WTC11 (cell line): ENCODE measurements at regions not wholly inside any gene's neighbourhood (a gene's known extent, or its start where the extent isn't known, plus 50 kb on each side); places are given as distances from the start of the nearest gene placed in this dataset.

Source experiments
- JUN ChIP-seq: sonication (generic); formaldehyde crosslinking; IDR thresholded peaks from 2 replicates; pipeline ENCODE4 v1.8.0; 2023; ENCODE audit warnings: mild to moderate bottlenecking, missing genetic modification reagents
- MYBL2 ChIP-seq: sonication (generic); formaldehyde crosslinking; IDR thresholded peaks from 2 replicates; pipeline ENCODE4 v1.8.1; 2023; ENCODE audit warnings: mild to moderate bottlenecking, moderate library complexity, missing genetic modification reagents
- NR1H2 ChIP-seq: sonication (generic); formaldehyde crosslinking; IDR thresholded peaks from 2 replicates; pipeline ENCODE4 v1.9.0; 2021; ENCODE audit warnings: mild to moderate bottlenecking, moderate library complexity, missing genetic modification reagents
- TF ChIP-seq, protein P1 (sequence below): fragments of 200-600 bp; IDR thresholded peaks from 2 replicates; pipeline ENCODE4 v1.8.0; 2022; ENCODE audit warnings: antibody characterized with exemption
- TF ChIP-seq, protein P2 (sequence below): sonication (generic); formaldehyde crosslinking; IDR thresholded peaks from 2 replicates; pipeline ENCODE4 v1.8.0; 2022; ENCODE audit warnings: mild to moderate bottlenecking, missing genetic modification reagents
- TF ChIP-seq, protein P3 (sequence below): sonication (generic); formaldehyde crosslinking; IDR thresholded peaks from 2 replicates; pipeline ENCODE4 v1.8.1; 2023; ENCODE audit warnings: mild to moderate bottlenecking, missing genetic modification reagents, borderline replicate concordance

DNA sequence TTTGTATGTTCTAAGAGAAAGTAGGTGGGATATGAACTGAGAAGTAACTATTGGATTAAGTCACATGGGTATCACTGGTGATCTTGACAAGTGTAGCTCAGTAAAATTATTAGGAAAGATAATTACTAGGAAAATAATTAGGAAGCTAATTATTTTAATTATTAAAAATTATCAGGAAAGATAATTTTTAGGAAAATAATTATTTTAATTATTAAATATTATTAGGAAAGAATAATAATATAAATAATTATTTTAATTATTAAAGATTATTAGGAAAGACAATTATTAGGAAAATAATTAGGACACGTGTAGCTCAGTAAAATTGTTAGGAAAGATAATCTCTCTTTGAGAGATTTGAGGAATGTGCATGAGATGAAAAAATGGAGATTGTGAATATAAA, 623.4 kb upstream of the PIK3C3 start:
- TF ChIP-seq, protein P1, sequence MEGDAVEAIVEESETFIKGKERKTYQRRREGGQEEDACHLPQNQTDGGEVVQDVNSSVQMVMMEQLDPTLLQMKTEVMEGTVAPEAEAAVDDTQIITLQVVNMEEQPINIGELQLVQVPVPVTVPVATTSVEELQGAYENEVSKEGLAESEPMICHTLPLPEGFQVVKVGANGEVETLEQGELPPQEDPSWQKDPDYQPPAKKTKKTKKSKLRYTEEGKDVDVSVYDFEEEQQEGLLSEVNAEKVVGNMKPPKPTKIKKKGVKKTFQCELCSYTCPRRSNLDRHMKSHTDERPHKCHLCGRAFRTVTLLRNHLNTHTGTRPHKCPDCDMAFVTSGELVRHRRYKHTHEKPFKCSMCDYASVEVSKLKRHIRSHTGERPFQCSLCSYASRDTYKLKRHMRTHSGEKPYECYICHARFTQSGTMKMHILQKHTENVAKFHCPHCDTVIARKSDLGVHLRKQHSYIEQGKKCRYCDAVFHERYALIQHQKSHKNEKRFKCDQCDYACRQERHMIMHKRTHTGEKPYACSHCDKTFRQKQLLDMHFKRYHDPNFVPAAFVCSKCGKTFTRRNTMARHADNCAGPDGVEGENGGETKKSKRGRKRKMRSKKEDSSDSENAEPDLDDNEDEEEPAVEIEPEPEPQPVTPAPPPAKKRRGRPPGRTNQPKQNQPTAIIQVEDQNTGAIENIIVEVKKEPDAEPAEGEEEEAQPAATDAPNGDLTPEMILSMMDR: no peak
- TF ChIP-seq JUN (no peak), MYBL2 (CRISPR knock-in tag) (no peak), NR1H2 (CRISPR knock-in tag) (no peak)
- TF ChIP-seq, protein P2, sequence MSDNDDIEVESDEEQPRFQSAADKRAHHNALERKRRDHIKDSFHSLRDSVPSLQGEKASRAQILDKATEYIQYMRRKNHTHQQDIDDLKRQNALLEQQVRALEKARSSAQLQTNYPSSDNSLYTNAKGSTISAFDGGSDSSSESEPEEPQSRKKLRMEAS (CRISPR knock-in tag): no peak
- TF ChIP-seq, protein P3, sequence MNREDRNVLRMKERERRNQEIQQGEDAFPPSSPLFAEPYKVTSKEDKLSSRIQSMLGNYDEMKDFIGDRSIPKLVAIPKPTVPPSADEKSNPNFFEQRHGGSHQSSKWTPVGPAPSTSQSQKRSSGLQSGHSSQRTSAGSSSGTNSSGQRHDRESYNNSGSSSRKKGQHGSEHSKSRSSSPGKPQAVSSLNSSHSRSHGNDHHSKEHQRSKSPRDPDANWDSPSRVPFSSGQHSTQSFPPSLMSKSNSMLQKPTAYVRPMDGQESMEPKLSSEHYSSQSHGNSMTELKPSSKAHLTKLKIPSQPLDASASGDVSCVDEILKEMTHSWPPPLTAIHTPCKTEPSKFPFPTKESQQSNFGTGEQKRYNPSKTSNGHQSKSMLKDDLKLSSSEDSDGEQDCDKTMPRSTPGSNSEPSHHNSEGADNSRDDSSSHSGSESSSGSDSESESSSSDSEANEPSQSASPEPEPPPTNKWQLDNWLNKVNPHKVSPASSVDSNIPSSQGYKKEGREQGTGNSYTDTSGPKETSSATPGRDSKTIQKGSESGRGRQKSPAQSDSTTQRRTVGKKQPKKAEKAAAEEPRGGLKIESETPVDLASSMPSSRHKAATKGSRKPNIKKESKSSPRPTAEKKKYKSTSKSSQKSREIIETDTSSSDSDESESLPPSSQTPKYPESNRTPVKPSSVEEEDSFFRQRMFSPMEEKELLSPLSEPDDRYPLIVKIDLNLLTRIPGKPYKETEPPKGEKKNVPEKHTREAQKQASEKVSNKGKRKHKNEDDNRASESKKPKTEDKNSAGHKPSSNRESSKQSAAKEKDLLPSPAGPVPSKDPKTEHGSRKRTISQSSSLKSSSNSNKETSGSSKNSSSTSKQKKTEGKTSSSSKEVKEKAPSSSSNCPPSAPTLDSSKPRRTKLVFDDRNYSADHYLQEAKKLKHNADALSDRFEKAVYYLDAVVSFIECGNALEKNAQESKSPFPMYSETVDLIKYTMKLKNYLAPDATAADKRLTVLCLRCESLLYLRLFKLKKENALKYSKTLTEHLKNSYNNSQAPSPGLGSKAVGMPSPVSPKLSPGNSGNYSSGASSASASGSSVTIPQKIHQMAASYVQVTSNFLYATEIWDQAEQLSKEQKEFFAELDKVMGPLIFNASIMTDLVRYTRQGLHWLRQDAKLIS (CRISPR knock-in tag): no peak
